ENCODE measurements at regions not wholly inside any gene's neighbourhood (a gene's known extent, or its start where the extent isn't known, plus 50 kb on each side); places are given as distances from the start of the nearest gene placed in this dataset.

DNA sequence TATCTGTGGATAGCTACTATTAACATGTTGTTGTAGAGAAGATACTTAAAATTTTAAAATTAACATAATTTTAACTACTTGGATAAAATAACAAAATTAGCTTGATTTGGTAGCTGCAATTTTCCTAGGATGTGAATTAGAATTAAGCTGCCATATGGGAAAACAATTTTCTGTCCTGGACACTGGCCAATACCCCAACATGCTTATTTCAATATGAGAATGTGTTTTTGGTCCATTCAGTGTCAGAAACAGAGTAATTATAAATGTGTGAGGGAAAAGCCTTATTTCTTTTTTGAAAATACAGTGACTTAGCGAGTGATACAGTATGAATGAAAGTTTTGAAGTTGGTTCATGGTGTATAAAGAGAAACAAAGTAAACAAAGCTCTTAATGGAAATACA, 948.3 kb upstream of the GYPC start:
- intact Hi-C loops (cut with micrococcal nuclease; ENCODE audit: unreplicated experiment), result no loop called here
- no peak overlapping the region for H3K4me2 ChIP-seq
- no peaks in the 10 kb centered on the region for H3K36me3 ChIP-seq (ENCODE audit: low read depth)
- no peak overlapping the region for H3K27ac ChIP-seq
- ChIA-PET CTCF (no interaction called here), POLR2A (ENCODE audit: unreplicated experiment) (no interaction called here)
- no peaks in the 10 kb centered on the region for H3K27me3 ChIP-seq (ENCODE audit: insufficient read depth, low read depth)
- H3K9me2 ChIP-seq (ENCODE audit: insufficient read depth), result no peaks in the 10 kb centered on the region
- TF ChIP-seq, protein P1, sequence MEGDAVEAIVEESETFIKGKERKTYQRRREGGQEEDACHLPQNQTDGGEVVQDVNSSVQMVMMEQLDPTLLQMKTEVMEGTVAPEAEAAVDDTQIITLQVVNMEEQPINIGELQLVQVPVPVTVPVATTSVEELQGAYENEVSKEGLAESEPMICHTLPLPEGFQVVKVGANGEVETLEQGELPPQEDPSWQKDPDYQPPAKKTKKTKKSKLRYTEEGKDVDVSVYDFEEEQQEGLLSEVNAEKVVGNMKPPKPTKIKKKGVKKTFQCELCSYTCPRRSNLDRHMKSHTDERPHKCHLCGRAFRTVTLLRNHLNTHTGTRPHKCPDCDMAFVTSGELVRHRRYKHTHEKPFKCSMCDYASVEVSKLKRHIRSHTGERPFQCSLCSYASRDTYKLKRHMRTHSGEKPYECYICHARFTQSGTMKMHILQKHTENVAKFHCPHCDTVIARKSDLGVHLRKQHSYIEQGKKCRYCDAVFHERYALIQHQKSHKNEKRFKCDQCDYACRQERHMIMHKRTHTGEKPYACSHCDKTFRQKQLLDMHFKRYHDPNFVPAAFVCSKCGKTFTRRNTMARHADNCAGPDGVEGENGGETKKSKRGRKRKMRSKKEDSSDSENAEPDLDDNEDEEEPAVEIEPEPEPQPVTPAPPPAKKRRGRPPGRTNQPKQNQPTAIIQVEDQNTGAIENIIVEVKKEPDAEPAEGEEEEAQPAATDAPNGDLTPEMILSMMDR (conservative IDR thresholded peaks at IDR 0.05), result no peak
- TF ChIP-seq EZH2 (IDR thresholded peaks at IDR 0.05; ENCODE audit: low read depth), result no peak
- no peaks in the 10 kb centered on the region for H3K9me3 ChIP-seq (ENCODE audit: insufficient read depth, low read depth)
- no peak overlapping the region for H3K4me3 ChIP-seq
- H2AFZ ChIP-seq, result no peak overlapping the region
- H4K20me1 ChIP-seq (ENCODE audit: insufficient read depth), result no peaks in the 10 kb centered on the region
- DNase-seq, result no peak
- H3F3A ChIP-seq (ENCODE audit: insufficient read depth, low read depth), result no peaks in the 10 kb centered on the region
- no TSS peak for BruUV-seq (replicated peaks)
- H3K4me1 ChIP-seq (replicated peaks; ENCODE audit: insufficient read depth), result no peaks in the 10 kb centered on the region
- no peaks in the 10 kb centered on the region for H3K79me2 ChIP-seq (ENCODE audit: low read depth)

DNA sequence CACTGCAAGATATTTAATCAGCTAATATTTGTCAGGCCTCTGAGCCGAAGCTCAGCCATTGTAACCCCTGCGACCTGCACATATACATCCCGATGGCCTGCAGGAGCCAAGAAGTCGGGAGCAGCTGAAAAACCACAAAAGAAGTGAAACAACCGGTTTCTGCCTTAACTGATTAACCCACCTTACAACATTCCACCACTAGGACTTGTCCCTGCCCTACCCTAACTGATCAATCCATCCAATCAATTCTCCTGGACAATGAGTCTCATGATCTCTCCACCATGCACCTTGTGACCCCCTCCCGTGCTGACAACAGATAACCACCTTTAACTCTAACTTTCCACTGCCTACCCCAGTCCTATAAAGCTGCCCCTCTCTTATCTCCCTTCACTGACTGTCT, 945.4 kb upstream of the GYPC start:
- no peaks in the 10 kb centered on the region for H4K20me1 ChIP-seq (ENCODE audit: insufficient read depth)
- H3K27me3 ChIP-seq (ENCODE audit: insufficient read depth, low read depth), result no peaks in the 10 kb centered on the region
- no peaks in the 10 kb centered on the region for H3K9me2 ChIP-seq (ENCODE audit: insufficient read depth)
- TF ChIP-seq, protein P1 (conservative IDR thresholded peaks at IDR 0.05), result no peak
- TF ChIP-seq EZH2 (IDR thresholded peaks at IDR 0.05; ENCODE audit: low read depth), result no peak
- ChIA-PET POLR2A (ENCODE audit: unreplicated experiment) (no interaction called here), CTCF (no interaction called here)
- peak in 1 of 2 experiments; percentile 59 for DNase-seq
- no peak overlapping the region for H3K4me2 ChIP-seq
- H3K79me2 ChIP-seq (ENCODE audit: low read depth), result no peaks in the 10 kb centered on the region
- no peak overlapping the region for H3K4me3 ChIP-seq
- no peak overlapping the region for H3K27ac ChIP-seq
- H3K9me3 ChIP-seq (ENCODE audit: insufficient read depth, low read depth), result no peaks in the 10 kb centered on the region
- no peaks in the 10 kb centered on the region for H3K36me3 ChIP-seq (ENCODE audit: low read depth)
- intact Hi-C loops (cut with micrococcal nuclease; ENCODE audit: unreplicated experiment), result no loop called here
- BruUV-seq (replicated peaks), result no TSS peak
- no peaks in the 10 kb centered on the region for H3K4me1 ChIP-seq (replicated peaks; ENCODE audit: insufficient read depth)
- H2AFZ ChIP-seq, result no peak overlapping the region
- no peaks in the 10 kb centered on the region for H3F3A ChIP-seq (ENCODE audit: insufficient read depth, low read depth)

DNA sequence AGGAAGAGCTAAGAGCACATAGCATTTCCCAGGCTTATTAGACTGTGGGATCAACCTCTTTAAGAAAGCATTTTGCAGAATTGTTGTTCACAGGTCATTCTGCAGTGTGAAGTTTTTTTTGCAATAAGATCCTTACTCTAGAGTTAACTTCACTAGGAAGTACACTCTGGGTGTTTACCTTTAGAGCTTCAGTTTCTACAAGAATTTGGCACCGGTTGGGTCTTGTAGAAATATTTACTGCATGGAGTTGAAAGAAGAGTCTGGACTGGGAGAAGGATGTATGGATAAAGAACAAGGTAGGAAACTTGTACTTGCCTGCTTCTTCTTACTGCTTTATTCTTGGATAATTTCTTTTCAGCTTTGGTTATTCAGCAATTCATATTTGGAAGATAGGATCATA, 944.9 kb upstream of the GYPC start:
- H3K79me2 ChIP-seq (ENCODE audit: low read depth), result no peaks in the 10 kb centered on the region
- TF ChIP-seq, protein P1 (conservative IDR thresholded peaks at IDR 0.05), result no peak
- TF ChIP-seq EZH2 (IDR thresholded peaks at IDR 0.05; ENCODE audit: low read depth), result no peak
- intact Hi-C loops (cut with micrococcal nuclease; ENCODE audit: unreplicated experiment), result no loop called here
- no peaks in the 10 kb centered on the region for H4K20me1 ChIP-seq (ENCODE audit: insufficient read depth)
- CTCF ChIA-PET, result no interaction called here
- no peaks in the 10 kb centered on the region for H3K9me3 ChIP-seq (ENCODE audit: insufficient read depth, low read depth)
- H3F3A ChIP-seq (ENCODE audit: insufficient read depth, low read depth), result no peaks in the 10 kb centered on the region
- DNase-seq, result no peak
- POLR2A ChIA-PET (ENCODE audit: unreplicated experiment), result no interaction called here
- no peak overlapping the region for H2AFZ ChIP-seq
- H3K9me2 ChIP-seq (ENCODE audit: insufficient read depth), result no peaks in the 10 kb centered on the region
- no peaks in the 10 kb centered on the region for H3K36me3 ChIP-seq (ENCODE audit: low read depth)
- BruUV-seq (replicated peaks), result no TSS peak
- H3K27me3 ChIP-seq (ENCODE audit: insufficient read depth, low read depth), result no peaks in the 10 kb centered on the region
- no peak overlapping the region for H3K4me2 ChIP-seq
- H3K4me3 ChIP-seq, result no peak overlapping the region
- H3K4me1 ChIP-seq (replicated peaks; ENCODE audit: insufficient read depth), result no peaks in the 10 kb centered on the region
- no peak overlapping the region for H3K27ac ChIP-seq

All from PC-9 (cell line).